GM12865 (cell line): ENCODE measurements at regions not wholly inside any gene's neighbourhood (a gene's known extent, or its start where the extent isn't known, plus 50 kb on each side); places are given as distances from the start of the nearest gene placed in this dataset.

Source experiments
- DNase-seq: peaks from one replicate; pipeline ENCODE4 v3.0.0; 2010; ENCODE audit warnings: low read depth
- H3K4me3 ChIP-seq: 2 replicates; pipeline ENCODE4 v1.5.1; 2011; ENCODE audit warnings: mild to moderate bottlenecking, low read depth, low read length, control low read depth
- CTCF ChIP-seq: IDR thresholded peaks from 2 replicates; pipeline ENCODE4 v1.5.1; 2011; ENCODE audit warnings: low read length, control low read depth, low read depth, inconsistent platforms; ENCODE audit not compliant: insufficient read depth; ENCODE audit errors: missing control alignments

GRCh38 chr17:70344386-70345060 is 175.2 kb downstream of the KCNJ2 start:
- DNase-seq: no peak
- no peak for TF ChIP-seq CTCF
- H3K4me3 ChIP-seq: no peak overlapping the region

GRCh38 chr17:70345061-70345460 is 175.7 kb downstream of the KCNJ2 start:
- no peak overlapping the region for H3K4me3 ChIP-seq
- no peak for DNase-seq
- TF ChIP-seq CTCF: no peak

GRCh38 chr17:70352834-70353233 is 183.5 kb downstream of the KCNJ2 start:
- DNase-seq: no peak
- H3K4me3 ChIP-seq: no peak overlapping the region
- no peak for TF ChIP-seq CTCF

GRCh38 chr17:70353408-70354092 is 184.2 kb downstream of the KCNJ2 start:
- no peak for TF ChIP-seq CTCF
- DNase-seq: no peak
- H3K4me3 ChIP-seq: no peak overlapping the region

- TF ChIP-seq CTCF: no peak
- DNase-seq: no peak
- no peak overlapping the region for H3K4me3 ChIP-seq
Observed at GRCh38 chr17:70355185-70355584, 185.9 kb downstream of the KCNJ2 start.

- H3K4me3 ChIP-seq: no peak overlapping the region
- no peak for TF ChIP-seq CTCF
- DNase-seq: no peak
Observed at GRCh38 chr17:70357190-70357589, 187.9 kb downstream of the KCNJ2 start.
